ENCODE measurements at regions not wholly inside any gene's neighbourhood (a gene's known extent, or its start where the extent isn't known, plus 50 kb on each side); places are given as distances from the start of the nearest gene placed in this dataset.

- no peaks in the 10 kb centered on the region for H3K9me3 Mint-ChIP-seq
- peaks cover 16% of the 10 kb centered on the region for H3K4me1 Mint-ChIP-seq (ENCODE audit: unreplicated experiment)
- H3K27ac Mint-ChIP-seq, result no peak overlapping the region
- H3K36me3 Mint-ChIP-seq, result no peaks in the 10 kb centered on the region
- no peak overlapping the region for H3K4me3 Mint-ChIP-seq
- H3K27me3 Mint-ChIP-seq, result no peaks in the 10 kb centered on the region
- no peak for TF ChIP-seq CTCF (conservative IDR thresholded peaks at IDR 0.05)
- no peak for DNase-seq (ENCODE audit: extremely low spot score, unreplicated experiment)
These were observed 70.0 kb upstream of the PHYHIPL start for GRCh38 chr10:59106441-59106840.

GRCh38 chr10:59107147-59107546, 69.3 kb upstream of the PHYHIPL start:
- H3K27ac Mint-ChIP-seq, result no peak overlapping the region
- no peaks in the 10 kb centered on the region for H3K27me3 Mint-ChIP-seq
- H3K9me3 Mint-ChIP-seq, result no peaks in the 10 kb centered on the region
- no peak for TF ChIP-seq CTCF (conservative IDR thresholded peaks at IDR 0.05)
- no peak for DNase-seq (ENCODE audit: extremely low spot score, unreplicated experiment)
- H3K4me1 Mint-ChIP-seq (ENCODE audit: unreplicated experiment), result peaks cover 16% of the 10 kb centered on the region
- no peaks in the 10 kb centered on the region for H3K36me3 Mint-ChIP-seq
- H3K4me3 Mint-ChIP-seq, result no peak overlapping the region

- Mint-ChIP-seq H3K9me3 (no peaks in the 10 kb centered on the region), H3K4me3 (no peak overlapping the region)
- no peak for TF ChIP-seq CTCF (conservative IDR thresholded peaks at IDR 0.05)
These were observed 68.1 kb upstream of the PHYHIPL start for GRCh38 chr10:59108296-59108870.

GRCh38 chr10:59108886-59109288, 67.6 kb upstream of the PHYHIPL start:
- Mint-ChIP-seq H3K9me3 (no peaks in the 10 kb centered on the region), H3K4me1 (ENCODE audit: unreplicated experiment) (peaks cover 19% of the 10 kb centered on the region), H3K27me3 (no peaks in the 10 kb centered on the region), H3K4me3 (no peak overlapping the region), H3K36me3 (no peaks in the 10 kb centered on the region), H3K27ac (no peak overlapping the region)
- DNase-seq (ENCODE audit: extremely low spot score, unreplicated experiment), result no peak
- no peak for TF ChIP-seq CTCF (conservative IDR thresholded peaks at IDR 0.05)

More at GRCh38 chr10:59108296-59108870, 68.1 kb upstream of the PHYHIPL start:
- Mint-ChIP-seq H3K4me1 (ENCODE audit: unreplicated experiment) (peaks cover 16% of the 10 kb centered on the region), H3K36me3 (no peaks in the 10 kb centered on the region), H3K27me3 (no peaks in the 10 kb centered on the region), H3K27ac (no peak overlapping the region)
- DNase-seq (ENCODE audit: extremely low spot score, unreplicated experiment), result no peak

GRCh38 chr10:59109826-59110225, 66.6 kb upstream of the PHYHIPL start:
- Mint-ChIP-seq H3K4me1 (ENCODE audit: unreplicated experiment) (peaks cover 25% of the 10 kb centered on the region), H3K4me3 (no peak overlapping the region), H3K9me3 (no peaks in the 10 kb centered on the region), H3K27me3 (no peaks in the 10 kb centered on the region), H3K36me3 (no peaks in the 10 kb centered on the region), H3K27ac (no peak overlapping the region)
- no peak for TF ChIP-seq CTCF (conservative IDR thresholded peaks at IDR 0.05)
- DNase-seq (ENCODE audit: extremely low spot score, unreplicated experiment), result no peak

GRCh38 chr10:59124187-59124586, 52.3 kb upstream of the PHYHIPL start:
- Mint-ChIP-seq H3K4me3 (no peak overlapping the region), H3K36me3 (peaks cover 3% of the 10 kb centered on the region), H3K27me3 (no peaks in the 10 kb centered on the region), H3K4me1 (ENCODE audit: unreplicated experiment) (peaks cover 16% of the 10 kb centered on the region), H3K27ac (no peak overlapping the region), H3K9me3 (peaks cover 10% of the 10 kb centered on the region)
- TF ChIP-seq CTCF (conservative IDR thresholded peaks at IDR 0.05), result no peak
- DNase-seq (ENCODE audit: extremely low spot score, unreplicated experiment), result no peak
